Neural cell (in vitro differentiated cells): ENCODE measurements at regions not wholly inside any gene's neighbourhood (a gene's known extent, or its start where the extent isn't known, plus 50 kb on each side); places are given as distances from the start of the nearest gene placed in this dataset.

Experiments used
- EP300 ChIP-seq: fragments of 450-650 bp; conservative IDR thresholded peaks from 2 replicates; pipeline ENCODE4 v1.6.1; 2014; ENCODE audit warnings: antibody characterized with exemption, mild to moderate bottlenecking, moderate library complexity; ENCODE audit not compliant: poor library complexity, severe bottlenecking
- RAD21 ChIP-seq: fragments of 450-650 bp; conservative IDR thresholded peaks from 2 replicates; pipeline ENCODE4 v1.6.1; 2014; ENCODE audit warnings: antibody characterized with exemption, mild to moderate bottlenecking, moderate library complexity
- SMC3 ChIP-seq: fragments of 450-650 bp; conservative IDR thresholded peaks from 2 replicates; pipeline ENCODE4 v1.6.1; 2014; ENCODE audit warnings: antibody characterized with exemption, mild to moderate bottlenecking, moderate library complexity; ENCODE audit not compliant: poor library complexity
- TF ChIP-seq, protein P1 (sequence below): fragments of 450-650 bp; IDR thresholded peaks from 2 replicates; pipeline ENCODE4 v1.5.1; 2014; ENCODE audit warnings: antibody characterized with exemption, mild to moderate bottlenecking, moderate library complexity; ENCODE audit not compliant: poor library complexity, severe bottlenecking

DNA sequence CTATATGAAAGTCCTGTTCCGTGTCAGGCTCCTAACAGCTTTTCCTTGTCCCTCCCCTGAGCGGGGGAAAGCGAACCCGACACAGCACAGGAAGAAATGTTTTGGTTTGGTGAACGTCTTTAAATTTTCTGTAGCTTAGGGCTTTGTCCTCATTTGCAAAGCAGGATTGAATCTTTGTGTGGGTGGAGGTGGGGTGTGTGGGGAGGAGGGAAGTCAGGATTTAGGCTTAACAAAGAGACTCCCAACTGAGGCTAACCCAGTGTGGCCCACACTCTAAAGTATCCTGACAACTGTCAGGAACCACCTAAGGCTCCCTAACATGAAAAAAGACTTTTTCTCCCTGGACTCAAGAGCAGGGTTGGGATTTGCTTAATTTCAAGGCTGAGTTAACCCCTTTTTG is 376.2 kb upstream of the C1orf174 start:
- TF ChIP-seq EP300 (no peak), RAD21 (no peak), SMC3 (no peak)
- TF ChIP-seq, protein P1, sequence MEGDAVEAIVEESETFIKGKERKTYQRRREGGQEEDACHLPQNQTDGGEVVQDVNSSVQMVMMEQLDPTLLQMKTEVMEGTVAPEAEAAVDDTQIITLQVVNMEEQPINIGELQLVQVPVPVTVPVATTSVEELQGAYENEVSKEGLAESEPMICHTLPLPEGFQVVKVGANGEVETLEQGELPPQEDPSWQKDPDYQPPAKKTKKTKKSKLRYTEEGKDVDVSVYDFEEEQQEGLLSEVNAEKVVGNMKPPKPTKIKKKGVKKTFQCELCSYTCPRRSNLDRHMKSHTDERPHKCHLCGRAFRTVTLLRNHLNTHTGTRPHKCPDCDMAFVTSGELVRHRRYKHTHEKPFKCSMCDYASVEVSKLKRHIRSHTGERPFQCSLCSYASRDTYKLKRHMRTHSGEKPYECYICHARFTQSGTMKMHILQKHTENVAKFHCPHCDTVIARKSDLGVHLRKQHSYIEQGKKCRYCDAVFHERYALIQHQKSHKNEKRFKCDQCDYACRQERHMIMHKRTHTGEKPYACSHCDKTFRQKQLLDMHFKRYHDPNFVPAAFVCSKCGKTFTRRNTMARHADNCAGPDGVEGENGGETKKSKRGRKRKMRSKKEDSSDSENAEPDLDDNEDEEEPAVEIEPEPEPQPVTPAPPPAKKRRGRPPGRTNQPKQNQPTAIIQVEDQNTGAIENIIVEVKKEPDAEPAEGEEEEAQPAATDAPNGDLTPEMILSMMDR = no peak
